ENCODE measurements at regions not wholly inside any gene's neighbourhood (a gene's known extent, or its start where the extent isn't known, plus 50 kb on each side); places are given as distances from the start of the nearest gene placed in this dataset.

DNA sequence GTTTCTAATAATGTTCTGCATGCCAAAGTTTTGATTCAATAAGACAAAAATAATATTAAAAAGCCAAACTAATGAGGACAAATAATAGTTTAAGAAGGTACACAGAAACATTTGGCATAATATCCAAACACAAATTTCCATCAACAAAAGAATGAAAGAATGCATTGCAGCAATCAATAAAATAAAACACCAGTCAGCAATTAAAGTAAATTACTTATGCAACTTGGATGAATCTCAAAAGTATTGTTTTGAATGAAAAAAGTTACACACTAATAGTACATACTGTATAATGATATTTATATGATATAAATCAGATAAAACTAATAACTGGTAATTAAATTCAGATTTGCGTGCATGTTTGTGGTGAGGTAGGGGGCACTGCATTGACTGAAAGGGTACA is 285.5 kb upstream of the PCDH10 start:
- DNase-seq = no peak
- no peak overlapping the region for H3K27ac ChIP-seq

DNA sequence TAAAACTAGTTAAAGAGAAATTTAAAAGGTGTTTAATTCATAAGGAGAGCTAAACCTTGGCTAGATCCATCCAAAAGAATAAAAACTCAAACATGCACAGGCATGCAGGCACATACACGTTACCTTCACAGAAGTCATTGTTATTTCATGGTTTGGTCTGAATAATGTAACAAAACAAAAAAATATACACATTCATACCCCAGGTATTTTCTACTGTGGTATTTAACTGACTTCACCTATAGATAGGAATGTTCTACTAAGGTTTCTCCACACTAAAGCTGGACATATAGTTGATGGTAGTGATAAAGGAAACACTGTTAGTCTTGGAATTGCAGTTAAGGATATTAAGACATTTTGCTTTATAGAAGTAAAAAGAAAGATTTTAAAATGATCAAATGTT is 283.6 kb upstream of the PCDH10 start:
- Histone ChIP-seq H3K27me3 (no peaks in the 10 kb centered on the region), H3K27ac (no peak overlapping the region), H3K4me1 (no peaks in the 10 kb centered on the region), H3K36me3 (no peaks in the 10 kb centered on the region), H3K9me3 (replicated peaks) (no peaks in the 10 kb centered on the region), H3K4me3 (no peak overlapping the region)
- no peak for DNase-seq

More for the DNA sequence above, 285.5 kb upstream of the PCDH10 start:
- Histone ChIP-seq H3K36me3 (no peaks in the 10 kb centered on the region), H3K4me3 (no peak overlapping the region), H3K27me3 (no peaks in the 10 kb centered on the region), H3K4me1 (no peaks in the 10 kb centered on the region), H3K9me3 (replicated peaks) (no peaks in the 10 kb centered on the region)

DNA sequence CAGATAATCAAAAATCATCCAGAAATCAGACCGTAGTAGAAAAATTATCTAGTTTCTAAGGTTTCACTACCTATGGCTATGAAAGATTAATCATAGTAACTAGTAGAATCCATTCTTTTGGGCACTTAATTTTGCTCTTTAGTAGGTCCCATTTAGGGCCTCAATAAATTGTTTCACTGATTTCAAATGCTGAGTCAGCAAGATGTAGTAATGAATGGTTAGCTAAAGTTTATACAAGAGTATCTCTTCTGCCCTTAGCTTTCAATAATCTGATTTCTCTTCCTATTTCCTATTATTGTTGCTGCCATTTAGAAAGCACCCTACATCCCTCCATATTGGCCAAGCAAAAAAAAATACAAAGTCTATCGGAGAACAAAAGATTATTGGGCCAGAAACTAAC is 283.2 kb upstream of the PCDH10 start:
- no peaks in the 10 kb centered on the region for H3K36me3 ChIP-seq
- no peaks in the 10 kb centered on the region for H3K4me1 ChIP-seq
- DNase-seq = no peak
- H3K27me3 ChIP-seq = no peaks in the 10 kb centered on the region
- H3K27ac ChIP-seq = no peak overlapping the region
- H3K9me3 ChIP-seq (replicated peaks) = no peaks in the 10 kb centered on the region
- no peak overlapping the region for H3K4me3 ChIP-seq

DNA sequence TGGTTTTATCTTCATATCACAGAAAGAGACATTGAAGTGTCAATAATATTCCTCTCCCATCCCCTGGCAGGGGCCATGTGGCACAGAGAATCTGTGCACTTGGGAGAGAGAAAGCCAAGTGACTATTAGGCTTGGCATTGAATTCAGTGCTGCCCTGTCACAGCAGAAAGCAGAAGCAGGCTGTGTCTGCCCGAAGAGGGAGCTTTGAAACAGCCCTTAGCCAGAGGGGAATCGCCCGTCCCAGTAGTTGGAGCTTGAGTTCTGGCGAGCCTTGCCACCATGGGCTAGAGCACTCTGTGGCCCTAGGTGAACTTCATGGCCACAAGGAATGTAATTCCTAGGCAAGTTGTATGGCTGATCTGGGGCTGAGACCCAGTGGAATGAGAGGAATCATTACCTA is 282.5 kb upstream of the PCDH10 start:
- no peak for DNase-seq
- H3K9me3 ChIP-seq (replicated peaks) = no peaks in the 10 kb centered on the region
- no peaks in the 10 kb centered on the region for H3K4me1 ChIP-seq
- H3K27me3 ChIP-seq = no peaks in the 10 kb centered on the region
- no peak overlapping the region for H3K27ac ChIP-seq
- H3K4me3 ChIP-seq = no peak overlapping the region
- H3K36me3 ChIP-seq = no peaks in the 10 kb centered on the region

DNA sequence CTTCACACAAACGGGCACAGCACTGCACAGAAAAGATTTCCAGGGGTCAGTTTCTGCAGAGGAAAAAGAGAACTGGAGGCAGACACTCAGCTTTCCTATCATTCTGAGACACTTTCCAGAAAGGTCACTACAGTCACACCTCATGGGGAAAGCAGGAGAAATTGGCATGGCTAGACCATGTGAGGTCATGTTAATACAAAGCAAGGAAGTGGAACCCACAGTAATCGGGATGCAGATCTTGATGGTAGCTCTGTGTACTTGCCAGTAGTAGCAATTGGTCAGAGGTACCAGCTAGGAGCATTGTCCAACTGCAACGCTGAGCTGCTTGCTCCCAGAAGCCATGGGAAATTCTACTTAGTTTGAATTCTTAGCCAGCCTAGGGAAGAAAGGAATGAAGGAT is 255.3 kb upstream of the PCDH10 start:
- Histone ChIP-seq H3K4me1 (no peaks in the 10 kb centered on the region), H3K9me3 (replicated peaks) (no peaks in the 10 kb centered on the region), H3K36me3 (no peaks in the 10 kb centered on the region), H3K27me3 (no peaks in the 10 kb centered on the region), H3K27ac (no peak overlapping the region), H3K4me3 (no peak overlapping the region)
- no peak for DNase-seq

DNA sequence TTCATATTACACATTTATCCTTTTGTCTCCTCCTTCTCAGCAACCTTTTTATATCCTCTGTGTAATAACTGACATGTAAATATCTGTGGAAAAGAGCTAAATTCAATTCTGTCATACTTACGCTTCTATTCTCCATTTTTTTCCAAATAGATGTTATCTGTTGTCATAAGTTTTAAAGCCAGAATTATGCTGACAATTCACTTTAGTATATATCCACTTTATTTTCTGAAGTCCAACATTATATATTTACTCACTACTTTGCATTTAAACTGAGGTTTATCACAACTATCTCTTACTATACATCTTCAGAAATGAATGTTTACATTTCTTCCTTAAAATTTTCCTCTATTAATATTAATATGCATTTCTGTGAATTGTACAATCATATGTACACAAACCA is 247.9 kb upstream of the PCDH10 start:
- no peaks in the 10 kb centered on the region for H3K36me3 ChIP-seq
- no peaks in the 10 kb centered on the region for H3K27me3 ChIP-seq
- H3K27ac ChIP-seq = no peak overlapping the region
- no peak overlapping the region for H3K4me3 ChIP-seq
- no peak for DNase-seq
- H3K4me1 ChIP-seq = no peaks in the 10 kb centered on the region
- no peaks in the 10 kb centered on the region for H3K9me3 ChIP-seq (replicated peaks)

DNA sequence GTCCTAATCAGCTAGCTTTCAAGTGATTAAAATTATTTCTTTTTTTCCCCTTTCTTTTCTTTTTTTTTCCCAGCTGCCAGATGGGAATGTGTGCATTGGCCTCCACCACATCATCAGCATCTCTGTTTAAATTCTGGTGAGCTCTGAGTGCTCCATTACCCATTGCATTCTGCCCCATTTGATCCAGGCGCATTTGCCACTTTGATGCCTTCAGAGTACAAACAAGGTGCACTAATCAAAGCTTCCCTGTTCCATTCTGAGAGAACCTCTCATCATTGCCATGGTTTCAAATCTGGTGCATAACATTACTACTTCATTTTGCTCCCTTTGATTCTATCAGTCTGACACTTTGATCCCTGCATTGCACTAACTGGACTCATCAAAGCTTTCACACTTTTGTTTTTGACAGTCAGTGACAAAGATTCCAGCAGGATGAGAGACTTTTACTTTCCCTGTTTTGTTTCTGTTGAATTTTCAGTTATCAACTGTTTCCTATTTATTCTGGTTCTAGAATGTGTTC is 238.8 kb upstream of the PCDH10 start:
- Histone ChIP-seq H3K9me3 (replicated peaks) (no peaks in the 10 kb centered on the region), H3K27me3 (no peaks in the 10 kb centered on the region), H3K27ac (no peak overlapping the region), H3K4me3 (no peak overlapping the region), H3K36me3 (no peaks in the 10 kb centered on the region), H3K4me1 (no peaks in the 10 kb centered on the region)
- no peak for DNase-seq

DNA sequence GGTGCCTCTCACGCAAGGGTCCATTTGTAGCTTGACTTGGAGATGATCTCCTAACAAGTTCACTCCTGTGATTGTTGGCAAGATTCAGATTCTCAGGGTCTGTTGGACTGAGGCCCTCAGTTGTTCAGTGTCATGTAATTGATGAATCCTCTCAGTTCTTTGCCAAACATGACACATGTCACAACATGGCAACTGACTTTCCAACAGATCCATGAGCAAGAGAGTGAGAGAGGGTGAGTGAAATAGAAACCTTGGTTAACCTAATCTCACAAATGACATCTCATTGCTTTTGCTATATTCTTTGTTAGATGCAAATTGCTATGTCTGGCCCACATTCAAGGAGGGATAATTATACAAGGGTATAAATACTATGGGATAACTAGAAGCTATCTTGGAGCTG is 231.0 kb upstream of the PCDH10 start:
- H3K36me3 ChIP-seq = no peaks in the 10 kb centered on the region
- no peak for DNase-seq
- no peaks in the 10 kb centered on the region for H3K9me3 ChIP-seq (replicated peaks)
- H3K27me3 ChIP-seq = no peaks in the 10 kb centered on the region
- no peak overlapping the region for H3K27ac ChIP-seq
- H3K4me3 ChIP-seq = no peak overlapping the region
- no peaks in the 10 kb centered on the region for H3K4me1 ChIP-seq

DNA sequence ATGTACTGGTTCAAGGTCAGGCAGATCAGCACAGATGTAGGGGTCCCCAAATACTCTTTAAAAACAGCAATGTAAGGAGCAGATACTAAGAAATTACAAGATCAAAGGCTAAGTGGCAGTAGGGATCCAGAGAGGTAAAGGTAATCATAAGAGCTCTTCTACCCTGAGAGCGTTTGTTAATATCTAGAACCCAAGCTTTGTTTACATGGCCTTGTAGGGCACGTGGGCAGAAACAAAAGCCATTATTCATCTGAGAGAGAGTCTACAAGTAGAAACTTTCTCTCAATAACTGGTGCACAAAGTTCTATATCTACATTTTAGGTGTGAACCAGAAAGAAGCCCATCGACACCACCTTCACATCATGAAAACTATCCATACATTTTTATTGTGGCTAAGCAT is 225.6 kb upstream of the PCDH10 start:
- H3K4me1 ChIP-seq = no peaks in the 10 kb centered on the region
- no peaks in the 10 kb centered on the region for H3K27me3 ChIP-seq
- no peaks in the 10 kb centered on the region for H3K36me3 ChIP-seq
- H3K27ac ChIP-seq = no peak overlapping the region
- DNase-seq = no peak
- no peak overlapping the region for H3K4me3 ChIP-seq
- no peaks in the 10 kb centered on the region for H3K9me3 ChIP-seq (replicated peaks)

DNA sequence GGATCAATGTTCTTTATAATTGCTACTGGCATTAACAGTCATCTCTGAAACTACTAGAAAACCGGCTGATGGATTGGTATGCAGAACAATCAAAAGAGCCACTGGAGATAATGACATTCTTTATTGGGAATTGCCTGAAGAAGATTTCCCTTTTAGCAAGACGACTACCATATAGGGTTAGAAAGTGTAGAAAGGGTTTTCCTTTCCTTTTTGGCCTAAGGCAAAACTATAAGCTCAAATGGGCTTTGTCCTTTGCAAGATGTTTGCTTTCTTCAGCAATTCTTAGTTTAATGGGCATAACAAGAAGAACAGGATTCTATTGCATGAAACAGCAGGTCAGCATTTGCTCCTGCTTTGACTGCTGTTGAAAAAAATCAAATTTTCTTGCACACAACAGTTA is 214.2 kb upstream of the PCDH10 start:
- Histone ChIP-seq H3K4me3 (no peak overlapping the region), H3K9me3 (replicated peaks) (no peaks in the 10 kb centered on the region), H3K27ac (no peak overlapping the region), H3K36me3 (no peaks in the 10 kb centered on the region), H3K4me1 (no peaks in the 10 kb centered on the region), H3K27me3 (no peaks in the 10 kb centered on the region)
- DNase-seq = no peak

DNA sequence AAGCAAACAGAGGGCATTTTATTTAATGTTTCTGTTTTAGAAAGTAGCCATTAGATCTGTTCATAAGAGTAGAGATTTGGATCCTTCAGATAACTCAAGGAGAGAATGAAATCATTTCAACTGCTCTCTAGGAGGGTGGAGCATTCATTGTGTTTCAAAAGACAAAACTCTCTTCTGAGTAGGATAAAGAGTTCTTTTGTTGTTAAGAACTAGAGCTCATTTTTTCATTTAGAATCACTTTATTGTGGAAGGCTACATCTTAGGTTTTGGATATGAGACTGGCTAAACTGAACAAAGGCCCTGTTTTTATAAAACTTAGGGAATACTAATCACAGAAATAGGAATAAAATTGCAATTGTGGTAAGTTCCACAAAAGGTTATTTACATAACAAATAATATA is 193.9 kb upstream of the PCDH10 start:
- Histone ChIP-seq H3K4me1 (no peaks in the 10 kb centered on the region), H3K4me3 (no peak overlapping the region), H3K27me3 (no peaks in the 10 kb centered on the region), H3K27ac (no peak overlapping the region), H3K9me3 (replicated peaks) (no peaks in the 10 kb centered on the region), H3K36me3 (no peaks in the 10 kb centered on the region)
- DNase-seq = no peak

DNA sequence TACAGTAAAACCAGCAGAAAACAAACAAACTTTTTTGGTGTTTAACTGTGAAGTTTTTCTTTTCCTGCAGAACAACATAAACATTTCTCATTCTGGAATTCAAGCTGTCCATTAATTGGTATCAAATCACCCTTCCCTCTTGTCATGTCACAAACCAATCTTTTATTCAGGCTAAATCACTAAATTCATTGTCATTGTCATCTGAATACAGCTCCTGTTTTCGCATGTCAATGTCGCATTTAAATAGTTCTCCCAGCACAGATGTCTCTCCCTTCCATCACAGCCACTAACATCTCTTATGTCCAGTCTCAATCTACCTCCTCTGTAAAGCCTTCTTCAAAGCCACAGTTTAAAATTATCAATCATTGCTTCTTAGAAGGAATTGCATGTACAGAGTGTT is 192.1 kb upstream of the PCDH10 start:
- Histone ChIP-seq H3K36me3 (no peaks in the 10 kb centered on the region), H3K4me1 (no peaks in the 10 kb centered on the region), H3K27ac (no peak overlapping the region), H3K9me3 (replicated peaks) (no peaks in the 10 kb centered on the region), H3K27me3 (no peaks in the 10 kb centered on the region), H3K4me3 (no peak overlapping the region)
- DNase-seq = no peak

DNA sequence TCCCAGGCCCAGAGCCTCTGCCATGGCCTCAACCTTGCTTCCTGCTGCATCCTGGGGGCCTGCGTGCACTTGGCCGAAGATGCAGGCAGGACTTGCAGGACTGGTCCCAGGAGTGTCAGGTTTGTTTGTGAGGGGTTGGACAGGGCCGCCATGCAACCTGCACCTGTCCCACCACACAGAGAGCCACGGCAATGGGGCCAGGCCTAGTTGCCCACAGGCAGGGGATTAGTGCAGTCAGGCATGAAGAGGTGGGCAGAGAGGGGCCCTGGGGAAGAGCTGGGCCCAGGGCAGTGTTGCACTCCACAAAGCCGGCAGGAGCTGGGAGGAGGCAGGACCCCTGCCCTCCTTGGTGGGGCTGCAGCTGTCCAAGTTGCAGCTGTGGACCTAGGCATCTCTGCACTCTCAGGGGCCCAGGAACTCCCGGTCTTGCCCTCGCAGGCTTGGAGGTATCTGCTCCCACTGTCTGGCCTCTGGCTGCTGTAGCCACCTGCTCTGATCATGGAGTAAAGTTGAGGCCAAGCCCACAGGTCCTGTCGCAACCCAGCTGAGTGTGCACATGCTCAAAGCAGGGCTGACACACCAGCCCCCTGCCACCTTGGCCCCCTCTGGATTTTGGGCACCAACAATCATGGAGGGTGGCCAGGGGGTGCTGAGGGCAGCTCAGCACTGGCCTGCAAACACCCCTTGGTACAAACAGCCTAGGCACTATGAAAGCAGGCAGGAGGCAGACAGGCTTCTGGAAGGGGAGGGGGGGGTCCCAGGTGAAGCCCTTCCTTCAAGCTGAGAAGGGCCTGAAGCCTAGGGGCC is 190.4 kb upstream of the PCDH10 start:
- Histone ChIP-seq H3K4me3 (no peak overlapping the region), H3K9me3 (replicated peaks) (no peaks in the 10 kb centered on the region), H3K27me3 (no peaks in the 10 kb centered on the region), H3K4me1 (no peaks in the 10 kb centered on the region), H3K36me3 (no peaks in the 10 kb centered on the region), H3K27ac (no peak overlapping the region)
- peak; percentile 23 to 44 for DNase-seq

DNA sequence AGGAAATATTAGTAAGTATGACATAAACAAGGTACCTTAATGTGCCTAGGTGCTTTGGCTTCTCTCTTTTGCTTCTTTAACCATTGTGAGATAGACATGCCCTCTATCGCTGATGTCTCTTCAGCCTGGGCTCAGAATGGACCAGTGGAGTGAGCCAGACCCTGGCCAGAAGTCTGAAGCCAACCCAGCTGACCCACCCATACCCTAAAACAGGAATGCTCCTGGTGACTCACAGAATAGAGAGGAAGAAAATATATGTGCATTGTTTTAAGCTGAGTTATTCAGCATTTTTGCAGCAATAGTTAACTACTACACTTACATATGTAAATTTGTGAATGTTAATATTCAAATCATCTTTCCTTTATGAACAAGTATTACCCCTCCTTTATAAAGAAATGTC is 167.5 kb upstream of the PCDH10 start:
- no peak overlapping the region for H3K27ac ChIP-seq
- no peaks in the 10 kb centered on the region for H3K27me3 ChIP-seq
- no peak overlapping the region for H3K4me3 ChIP-seq
- no peaks in the 10 kb centered on the region for H3K9me3 ChIP-seq (replicated peaks)
- H3K4me1 ChIP-seq = no peaks in the 10 kb centered on the region
- H3K36me3 ChIP-seq = no peaks in the 10 kb centered on the region
- DNase-seq = no peak

DNA sequence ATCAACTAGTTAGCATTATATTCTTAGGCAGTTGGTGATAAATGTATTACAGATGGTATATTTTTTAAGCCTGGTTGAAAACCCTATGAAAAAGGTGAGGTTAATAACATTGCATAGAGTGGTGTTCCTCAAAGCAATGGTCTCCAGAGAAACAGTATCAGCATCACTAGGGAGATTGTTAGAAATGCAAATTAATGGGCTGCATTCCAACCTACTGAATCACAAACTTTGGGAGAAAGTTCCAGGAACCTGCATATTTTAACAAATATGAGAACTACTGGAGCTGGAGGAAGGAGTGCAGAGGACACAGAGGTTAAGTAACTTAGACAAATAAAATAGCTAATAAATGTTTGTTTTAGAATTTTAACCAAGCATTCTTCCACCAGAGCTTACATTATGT is 166.9 kb upstream of the PCDH10 start:
- Histone ChIP-seq H3K4me3 (no peak overlapping the region), H3K27ac (no peak overlapping the region), H3K9me3 (replicated peaks) (no peaks in the 10 kb centered on the region), H3K36me3 (no peaks in the 10 kb centered on the region), H3K27me3 (no peaks in the 10 kb centered on the region), H3K4me1 (no peaks in the 10 kb centered on the region)
- DNase-seq = no peak

DNA sequence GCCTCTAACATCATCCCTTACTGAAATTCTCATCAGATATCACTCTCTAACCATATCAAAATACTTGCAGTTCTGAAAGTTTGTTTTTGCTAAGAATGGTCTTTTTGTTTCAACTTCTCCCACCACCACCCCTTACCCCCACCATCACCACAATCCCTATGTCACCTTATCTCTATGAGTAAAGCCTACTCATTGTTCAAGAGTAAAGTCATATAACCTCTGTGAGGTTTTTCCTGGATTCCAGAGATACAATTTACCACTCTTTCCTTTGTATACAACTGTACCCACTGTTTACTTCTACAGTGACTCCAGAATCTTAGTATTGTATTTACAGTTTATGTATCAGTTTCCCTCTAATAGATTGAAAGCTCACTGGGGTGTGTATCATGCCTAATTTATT is 158.0 kb upstream of the PCDH10 start:
- no peak for DNase-seq
- H3K27me3 ChIP-seq = no peaks in the 10 kb centered on the region
- no peaks in the 10 kb centered on the region for H3K9me3 ChIP-seq (replicated peaks)
- H3K4me1 ChIP-seq = no peaks in the 10 kb centered on the region
- H3K27ac ChIP-seq = no peak overlapping the region
- H3K4me3 ChIP-seq = no peak overlapping the region
- no peaks in the 10 kb centered on the region for H3K36me3 ChIP-seq

Data from SJCRH30 (cell line).